Bronchial epithelial cell (primary cell): ENCODE measurements at regions not wholly inside any gene's neighbourhood (a gene's known extent, or its start where the extent isn't known, plus 50 kb on each side); places are given as distances from the start of the nearest gene placed in this dataset.
A peak's percentile ranks its signal among the peaks of the same experiment; 100 is the strongest.

Experiments
- DNase-seq: peaks from one replicate; pipeline ENCODE4 v3.0.0-alpha.2; 2010; ENCODE audit warnings: low read depth
- FAIRE-seq: peaks from 2 replicates; lab custom pipeline; 2011; peaks lifted over from hg19 to GRCh38; lab: Jason Lieb, UNC
- H3K27me3 ChIP-seq: 2 replicates; pipeline ENCODE4 v1.5.1; 2011; ENCODE audit warnings: low read length; ENCODE audit not compliant: control insufficient read depth, insufficient read depth
- H3K36me3 ChIP-seq: 2 replicates; pipeline ENCODE4 v1.5.1; 2011; ENCODE audit warnings: low read length; ENCODE audit not compliant: control insufficient read depth, insufficient read depth
- H3K4me3 ChIP-seq: 2 replicates; pipeline ENCODE4 v1.5.1; 2011; ENCODE audit warnings: mild to moderate bottlenecking, low read depth, low read length, control low read depth
- TF ChIP-seq, protein P1 (sequence below): IDR thresholded peaks from 2 replicates; pipeline ENCODE4 v1.5.1; 2011; ENCODE audit warnings: mild to moderate bottlenecking, moderate library complexity, low read length, control low read depth, inconsistent platforms; ENCODE audit not compliant: insufficient read depth, severe bottlenecking

- FAIRE-seq: no peak
- TF ChIP-seq, protein P1, sequence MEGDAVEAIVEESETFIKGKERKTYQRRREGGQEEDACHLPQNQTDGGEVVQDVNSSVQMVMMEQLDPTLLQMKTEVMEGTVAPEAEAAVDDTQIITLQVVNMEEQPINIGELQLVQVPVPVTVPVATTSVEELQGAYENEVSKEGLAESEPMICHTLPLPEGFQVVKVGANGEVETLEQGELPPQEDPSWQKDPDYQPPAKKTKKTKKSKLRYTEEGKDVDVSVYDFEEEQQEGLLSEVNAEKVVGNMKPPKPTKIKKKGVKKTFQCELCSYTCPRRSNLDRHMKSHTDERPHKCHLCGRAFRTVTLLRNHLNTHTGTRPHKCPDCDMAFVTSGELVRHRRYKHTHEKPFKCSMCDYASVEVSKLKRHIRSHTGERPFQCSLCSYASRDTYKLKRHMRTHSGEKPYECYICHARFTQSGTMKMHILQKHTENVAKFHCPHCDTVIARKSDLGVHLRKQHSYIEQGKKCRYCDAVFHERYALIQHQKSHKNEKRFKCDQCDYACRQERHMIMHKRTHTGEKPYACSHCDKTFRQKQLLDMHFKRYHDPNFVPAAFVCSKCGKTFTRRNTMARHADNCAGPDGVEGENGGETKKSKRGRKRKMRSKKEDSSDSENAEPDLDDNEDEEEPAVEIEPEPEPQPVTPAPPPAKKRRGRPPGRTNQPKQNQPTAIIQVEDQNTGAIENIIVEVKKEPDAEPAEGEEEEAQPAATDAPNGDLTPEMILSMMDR: no peak
- no peaks in the 10 kb centered on the region for H3K27me3 ChIP-seq
- no peak overlapping the region for H3K4me3 ChIP-seq
- DNase-seq: no peak
- no peaks in the 10 kb centered on the region for H3K36me3 ChIP-seq
Observed at GRCh38 chr1:192059407-192059806, 98.9 kb upstream of the RGS18 start.

DNA sequence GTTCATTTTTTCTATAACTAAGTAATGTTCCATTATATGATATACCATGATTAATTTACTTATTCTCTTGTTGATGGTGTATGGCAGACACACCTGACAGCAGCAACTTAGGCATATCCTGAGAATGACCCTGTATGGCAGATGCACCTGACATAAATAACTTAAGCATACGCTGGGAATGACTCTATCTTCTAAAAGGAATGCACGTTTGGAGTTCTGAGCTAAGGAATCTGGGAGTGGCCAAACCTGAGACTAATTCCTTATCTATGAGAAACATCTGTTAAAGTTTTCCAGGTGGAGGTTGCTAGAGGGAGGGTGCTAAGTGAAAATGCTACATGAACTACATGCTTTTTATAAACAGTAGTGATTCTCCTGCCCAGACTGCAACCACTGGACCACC lies 96.7 kb upstream of the RGS18 start:
- TF ChIP-seq, protein P1: no peak
- Histone ChIP-seq H3K27me3 (no peaks in the 10 kb centered on the region), H3K36me3 (no peaks in the 10 kb centered on the region), H3K4me3 (no peak overlapping the region)
- FAIRE-seq (no peak), DNase-seq (peak; percentile 12)

- FAIRE-seq (no peak), DNase-seq (no peak)
- no peaks in the 10 kb centered on the region for H3K27me3 ChIP-seq
- TF ChIP-seq, protein P1: no peak
- no peaks in the 10 kb centered on the region for H3K36me3 ChIP-seq
- H3K4me3 ChIP-seq: no peak overlapping the region
Observed at GRCh38 chr1:192065087-192065486, 93.2 kb upstream of the RGS18 start.

DNA sequence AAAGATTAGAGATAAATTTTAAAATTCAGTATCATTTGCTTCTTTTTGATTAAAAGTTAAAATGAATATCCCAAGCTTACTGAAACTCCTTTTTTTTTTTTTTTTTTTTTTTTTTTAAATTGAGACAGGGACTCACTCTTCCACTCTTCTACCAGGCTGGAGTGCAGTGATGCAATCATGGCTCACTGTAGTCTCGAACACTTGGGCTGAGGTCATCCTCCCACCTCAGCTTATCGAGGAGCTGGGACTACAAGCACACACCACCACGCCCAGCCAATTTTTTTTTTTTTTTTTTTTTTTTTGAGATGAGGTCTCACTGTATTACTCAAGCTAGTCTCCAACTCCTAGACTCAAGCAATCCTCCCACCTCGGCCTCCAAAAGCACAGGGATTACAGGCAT lies 92.1 kb upstream of the RGS18 start:
- H3K27me3 ChIP-seq: no peaks in the 10 kb centered on the region
- FAIRE-seq (no peak), DNase-seq (peak; percentile 12)
- no peaks in the 10 kb centered on the region for H3K36me3 ChIP-seq
- TF ChIP-seq, protein P1: no peak
- no peak overlapping the region for H3K4me3 ChIP-seq

- DNase-seq (no peak), FAIRE-seq (no peak)
- Histone ChIP-seq H3K36me3 (no peaks in the 10 kb centered on the region), H3K27me3 (no peaks in the 10 kb centered on the region), H3K4me3 (no peak overlapping the region)
- TF ChIP-seq, protein P1: no peak
Observed at GRCh38 chr1:192067360-192067759, 90.9 kb upstream of the RGS18 start.

DNA sequence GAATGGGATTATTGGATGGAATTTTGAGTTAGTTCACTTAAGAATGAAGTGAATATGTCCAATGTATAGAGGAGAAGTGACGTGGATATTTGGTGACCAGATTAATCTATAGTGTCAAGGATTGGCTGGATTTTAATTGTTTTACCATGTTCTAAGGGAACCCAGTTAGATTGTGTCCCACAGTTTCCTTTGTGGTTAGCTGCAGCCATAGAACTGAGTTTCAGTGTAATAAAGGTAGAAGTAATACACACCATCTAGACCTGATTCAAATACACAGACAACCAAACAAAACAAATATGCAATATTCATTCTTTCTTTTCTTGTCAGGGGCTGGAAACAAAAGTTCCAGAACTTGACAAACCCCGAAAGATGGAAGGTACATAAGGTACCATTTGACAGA lies 88.0 kb upstream of the RGS18 start:
- TF ChIP-seq, protein P1: no peak
- Histone ChIP-seq H3K36me3 (no peaks in the 10 kb centered on the region), H3K4me3 (no peak overlapping the region), H3K27me3 (no peaks in the 10 kb centered on the region)
- FAIRE-seq (no peak), DNase-seq (no peak)
